ENCODE measurements at regions not wholly inside any gene's neighbourhood (a gene's known extent, or its start where the extent isn't known, plus 50 kb on each side); places are given as distances from the start of the nearest gene placed in this dataset.

GRCh38 chr13:108460043-108460442 is 169.4 kb upstream of the MYO16 start:
- Histone ChIP-seq H3K36me3 (ENCODE audit: low read depth, missing control alignments) (no peaks in the 10 kb centered on the region), H3K27ac (no peak overlapping the region), H3K9me3 (no peaks in the 10 kb centered on the region), H3K4me1 (no peaks in the 10 kb centered on the region), H3K27me3 (no peaks in the 10 kb centered on the region), H3K4me3 (no peak overlapping the region)
- DNase-seq = no peak
- intact Hi-C loops (cut with DNase I; ENCODE audit: low total_unique reads) = no loop called here
- TF ChIP-seq CTCF (IDR thresholded peaks at IDR 0.05) = no peak
- TF ChIP-seq POLR2A (IDR thresholded peaks at IDR 0.05) = no peak
- 82 to 93% methylated on average over 4 of the region's 4 CpGs for WGBS, 2 donors

- intact Hi-C loops (cut with DNase I; ENCODE audit: low total_unique reads) = no loop called here
Observed at GRCh38 chr13:108460746-108461145, 168.7 kb upstream of the MYO16 start.

GRCh38 chr13:108463340-108463739 is 166.1 kb upstream of the MYO16 start:
- TF ChIP-seq CTCF (IDR thresholded peaks at IDR 0.05) (no peak), POLR2A (IDR thresholded peaks at IDR 0.05) (no peak)
- Histone ChIP-seq H3K9me3 (no peaks in the 10 kb centered on the region), H3K27me3 (no peaks in the 10 kb centered on the region), H3K27ac (no peak overlapping the region), H3K4me3 (no peak overlapping the region), H3K4me1 (no peaks in the 10 kb centered on the region), H3K36me3 (ENCODE audit: low read depth, missing control alignments) (no peaks in the 10 kb centered on the region)
- 85% methylated on average over 3 of the region's 3 CpGs for WGBS, 2 donors
- intact Hi-C loops (cut with DNase I; ENCODE audit: low total_unique reads) = no loop called here
- DNase-seq = no peak

More at GRCh38 chr13:108460746-108461145, 168.7 kb upstream of the MYO16 start:
- Histone ChIP-seq H3K27ac (no peak overlapping the region), H3K4me1 (no peaks in the 10 kb centered on the region), H3K27me3 (no peaks in the 10 kb centered on the region), H3K9me3 (no peaks in the 10 kb centered on the region), H3K4me3 (no peak overlapping the region), H3K36me3 (ENCODE audit: low read depth, missing control alignments) (no peaks in the 10 kb centered on the region)
- no peak for TF ChIP-seq CTCF (IDR thresholded peaks at IDR 0.05)
- TF ChIP-seq POLR2A (IDR thresholded peaks at IDR 0.05) = no peak
- no peak for DNase-seq
- 69 to 80% methylated on average over 4 of the region's 4 CpGs for WGBS, 2 donors

GRCh38 chr13:108470921-108471320 is 158.5 kb upstream of the MYO16 start:
- no peaks in the 10 kb centered on the region for H3K9me3 ChIP-seq
- no peaks in the 10 kb centered on the region for H3K27me3 ChIP-seq
- WGBS, 2 donors = 69 to 77% methylated on average over 5 of the region's 5 CpGs
- intact Hi-C loops (cut with DNase I; ENCODE audit: low total_unique reads) = no loop called here
- no peak overlapping the region for H3K27ac ChIP-seq
- H3K36me3 ChIP-seq (ENCODE audit: low read depth, missing control alignments) = no peaks in the 10 kb centered on the region
- no peaks in the 10 kb centered on the region for H3K4me1 ChIP-seq
- H3K4me3 ChIP-seq = no peak overlapping the region
- TF ChIP-seq CTCF (IDR thresholded peaks at IDR 0.05) (no peak), POLR2A (IDR thresholded peaks at IDR 0.05) (no peak)
- no peak for DNase-seq

GRCh38 chr13:108475181-108475580 is 154.2 kb upstream of the MYO16 start:
- no peak overlapping the region for H3K4me3 ChIP-seq
- H3K4me1 ChIP-seq = no peaks in the 10 kb centered on the region
- WGBS, 2 donors = 81 to 94% methylated on average over 2 of the region's 2 CpGs
- H3K27me3 ChIP-seq = no peaks in the 10 kb centered on the region
- TF ChIP-seq POLR2A (IDR thresholded peaks at IDR 0.05) (no peak), CTCF (IDR thresholded peaks at IDR 0.05) (no peak)
- H3K9me3 ChIP-seq = no peaks in the 10 kb centered on the region
- intact Hi-C loops (cut with DNase I; ENCODE audit: low total_unique reads) = no loop called here
- no peak for DNase-seq
- no peaks in the 10 kb centered on the region for H3K36me3 ChIP-seq (ENCODE audit: low read depth, missing control alignments)
- H3K27ac ChIP-seq = no peak overlapping the region

Measured in testis (tissue), 2 donors.